DND-41 (cell line): ENCODE measurements at regions not wholly inside any gene's neighbourhood (a gene's known extent, or its start where the extent isn't known, plus 50 kb on each side); places are given as distances from the start of the nearest gene placed in this dataset.

ENCODE experiments used
- EZH2 ChIP-seq: IDR thresholded peaks from 3 replicates; pipeline ENCODE4 v1.6.1; 2012; ENCODE audit warnings: borderline replicate concordance, low read depth, mild to moderate bottlenecking, moderate library complexity, low read length, inconsistent platforms; ENCODE audit not compliant: severe bottlenecking
- TF ChIP-seq, protein P1 (sequence below): IDR thresholded peaks from 2 replicates; pipeline ENCODE4 v1.5.1; 2012; ENCODE audit warnings: borderline replicate concordance, low read length, moderate library complexity, mild to moderate bottlenecking; ENCODE audit not compliant: poor library complexity, severe bottlenecking; ENCODE audit errors: extremely low read depth

- TF ChIP-seq, protein P1, sequence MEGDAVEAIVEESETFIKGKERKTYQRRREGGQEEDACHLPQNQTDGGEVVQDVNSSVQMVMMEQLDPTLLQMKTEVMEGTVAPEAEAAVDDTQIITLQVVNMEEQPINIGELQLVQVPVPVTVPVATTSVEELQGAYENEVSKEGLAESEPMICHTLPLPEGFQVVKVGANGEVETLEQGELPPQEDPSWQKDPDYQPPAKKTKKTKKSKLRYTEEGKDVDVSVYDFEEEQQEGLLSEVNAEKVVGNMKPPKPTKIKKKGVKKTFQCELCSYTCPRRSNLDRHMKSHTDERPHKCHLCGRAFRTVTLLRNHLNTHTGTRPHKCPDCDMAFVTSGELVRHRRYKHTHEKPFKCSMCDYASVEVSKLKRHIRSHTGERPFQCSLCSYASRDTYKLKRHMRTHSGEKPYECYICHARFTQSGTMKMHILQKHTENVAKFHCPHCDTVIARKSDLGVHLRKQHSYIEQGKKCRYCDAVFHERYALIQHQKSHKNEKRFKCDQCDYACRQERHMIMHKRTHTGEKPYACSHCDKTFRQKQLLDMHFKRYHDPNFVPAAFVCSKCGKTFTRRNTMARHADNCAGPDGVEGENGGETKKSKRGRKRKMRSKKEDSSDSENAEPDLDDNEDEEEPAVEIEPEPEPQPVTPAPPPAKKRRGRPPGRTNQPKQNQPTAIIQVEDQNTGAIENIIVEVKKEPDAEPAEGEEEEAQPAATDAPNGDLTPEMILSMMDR, result no peak
- TF ChIP-seq EZH2, result no peak
These were observed 951.9 kb upstream of the CHORDC1 start for GRCh38 chr11:91174734-91175133.
